Neuronal stem cell (in vitro differentiated cells): ENCODE measurements at regions not wholly inside any gene's neighbourhood (a gene's known extent, or its start where the extent isn't known, plus 50 kb on each side); places are given as distances from the start of the nearest gene placed in this dataset.

ENCODE experiments used
- DNase-seq: peaks from one replicate; pipeline ENCODE4 v3.0.0-alpha.2; 2013; ENCODE audit warnings: low spot score
- H2AFZ ChIP-seq: one replicate; pipeline ENCODE4 v1.6.1; 2013; ENCODE audit warnings: mild to moderate bottlenecking, low read length, inconsistent platforms
- H2AK5ac ChIP-seq: 2 replicates; pipeline ENCODE4 v1.6.1; 2013; ENCODE audit warnings: low read depth, mild to moderate bottlenecking, inconsistent platforms, low read length, moderate library complexity, mixed read lengths
- H2BK120ac ChIP-seq: 2 replicates; pipeline ENCODE4 v1.6.1; 2013; ENCODE audit warnings: low read depth, mild to moderate bottlenecking, inconsistent platforms, low read length, moderate library complexity, mixed read lengths
- H2BK12ac ChIP-seq: one replicate; pipeline ENCODE4 v1.6.1; 2013; ENCODE audit warnings: low read length, inconsistent platforms
- H2BK15ac ChIP-seq: 2 replicates; pipeline ENCODE4 v1.6.1; 2013; ENCODE audit warnings: mild to moderate bottlenecking, low read length, inconsistent platforms, mixed read lengths
- H2BK5ac ChIP-seq: one replicate; pipeline ENCODE4 v1.6.1; 2013; ENCODE audit warnings: inconsistent platforms, mild to moderate bottlenecking, low read length, moderate library complexity
- H3K14ac ChIP-seq: one replicate; pipeline ENCODE4 v1.6.1; 2013; ENCODE audit warnings: low read length, inconsistent platforms
- H3K18ac ChIP-seq: 2 replicates; pipeline ENCODE4 v1.6.1; 2013; ENCODE audit warnings: low read length, inconsistent platforms
- H3K23ac ChIP-seq: 2 replicates; pipeline ENCODE4 v1.6.1; 2013; ENCODE audit warnings: low read depth, mild to moderate bottlenecking, mixed read lengths, low read length, inconsistent platforms; ENCODE audit not compliant: poor library complexity
- H3K27ac ChIP-seq: replicated peaks from 3 replicates; pipeline ENCODE4 v1.5.1; 2013; ENCODE audit warnings: low read length, inconsistent platforms
- H3K27me3 ChIP-seq, 3 experiments: 2 replicates each; pipeline ENCODE4 v1.6.1; 2013; ENCODE audit warnings: low read length in 3 of 3, mild to moderate bottlenecking in 2 of 3, inconsistent platforms in 1 of 3, low read depth in 1 of 3, mixed read lengths in 1 of 3, moderate library complexity in 1 of 3; ENCODE audit not compliant: control insufficient read depth in 3 of 3, insufficient read depth in 3 of 3
- H3K36me3 ChIP-seq, 2 donors: replicated peaks in 1 of 2; 2 replicates each; pipeline ENCODE4 v1.6.1; 2013; ENCODE audit warnings: low read length in 2 of 2; ENCODE audit not compliant: control insufficient read depth in 2 of 2, insufficient read depth in 2 of 2
- H3K4ac ChIP-seq: 2 replicates; pipeline ENCODE4 v1.6.1; 2013; ENCODE audit warnings: inconsistent platforms, mild to moderate bottlenecking, low read length, moderate library complexity
- H3K4me1 ChIP-seq, 2 donors: 1 replicate in 1 of 2; 2 replicates in 1 of 2; pipeline ENCODE4 v1.6.1; 2013; ENCODE audit warnings: low read length in 2 of 2, low read depth in 1 of 2; ENCODE audit not compliant: control insufficient read depth in 2 of 2, insufficient read depth in 1 of 2
- H3K4me2 ChIP-seq: one replicate; pipeline ENCODE4 v1.6.1; 2013; ENCODE audit warnings: mild to moderate bottlenecking, low read length, inconsistent platforms; ENCODE audit not compliant: insufficient read depth, poor library complexity, severe bottlenecking
- H3K4me3 ChIP-seq, 2 donors: 2 replicates each; pipeline ENCODE4 v1.5.1; 2013; ENCODE audit warnings: low read length in 2 of 2, mild to moderate bottlenecking in 2 of 2, inconsistent platforms in 1 of 2, moderate library complexity in 1 of 2
- H3K79me1 ChIP-seq: one replicate; pipeline ENCODE4 v1.6.1; 2013; ENCODE audit warnings: low read depth, mild to moderate bottlenecking, inconsistent platforms, low read length, moderate library complexity
- H3K9ac ChIP-seq: one replicate; pipeline ENCODE4 v1.6.1; 2013; ENCODE audit warnings: mild to moderate bottlenecking, low read depth, low read length, inconsistent platforms; ENCODE audit not compliant: poor library complexity
- H3K9me3 ChIP-seq, 2 donors: replicated peaks in 1 of 2; 2 replicates each; pipeline versions ENCODE3 to v1.6.1; 2013; ENCODE audit warnings: low read length in 2 of 2, mild to moderate bottlenecking in 2 of 2, inconsistent platforms in 1 of 2, low read depth in 1 of 2, mixed read lengths in 1 of 2, moderate library complexity in 1 of 2; ENCODE audit not compliant: control insufficient read depth in 2 of 2, insufficient read depth in 1 of 2
- H4K8ac ChIP-seq: one replicate; pipeline ENCODE4 v1.6.1; 2013; ENCODE audit warnings: low read depth, mild to moderate bottlenecking, inconsistent platforms, low read length, moderate library complexity
- H4K91ac ChIP-seq: one replicate; pipeline ENCODE4 v1.6.1; 2013; ENCODE audit warnings: low read length, low read depth, mild to moderate bottlenecking, inconsistent platforms; ENCODE audit not compliant: poor library complexity
- WGBS, 2 donors: extraction: QIAGEN DNeasy Blood & Tissue Kit; methylation state at CpG; one replicate each; pipeline ENCODE4 v1.1.7; 2013; ENCODE audit warnings: missing lambda C conversion rate in 2 of 2, mixed read lengths in 1 of 2; ENCODE audit not compliant: insufficient read length in 2 of 2, insufficient replicate concordance in 1 of 2; ENCODE audit errors: extremely low coverage in 2 of 2; 5-methylcytosine and 5-hydroxymethylcytosine counted together

GRCh38 chr2:149994057-149994728, 406.6 kb upstream of the MMADHC start:
- Histone ChIP-seq H3K4me2 (no peak overlapping the region), H2BK15ac (no peak overlapping the region), H2BK12ac (no peak overlapping the region), H3K79me1 (no peaks in the 10 kb centered on the region), H3K9me3 (no peaks in the 10 kb centered on the region), H2BK5ac (no peak overlapping the region), H3K23ac (no peak overlapping the region), H3K4ac (no peak overlapping the region), H3K27me3 (no peaks in the 10 kb centered on the region), H3K27ac (no peak overlapping the region), H4K8ac (no peak overlapping the region), H3K4me3 (no peak overlapping the region), H4K91ac (no peak overlapping the region), H3K18ac (no peak overlapping the region), H3K9ac (no peak overlapping the region), H2AFZ (no peak overlapping the region), H2BK120ac (no peak overlapping the region), H3K36me3 (no peaks in the 10 kb centered on the region), H2AK5ac (no peak overlapping the region), H3K4me1 (no peaks in the 10 kb centered on the region), H3K14ac (no peak overlapping the region)
- no peak for DNase-seq
- WGBS, 2 donors = no CpG with 5 or more reads among the region's 9 CpGs

DNA sequence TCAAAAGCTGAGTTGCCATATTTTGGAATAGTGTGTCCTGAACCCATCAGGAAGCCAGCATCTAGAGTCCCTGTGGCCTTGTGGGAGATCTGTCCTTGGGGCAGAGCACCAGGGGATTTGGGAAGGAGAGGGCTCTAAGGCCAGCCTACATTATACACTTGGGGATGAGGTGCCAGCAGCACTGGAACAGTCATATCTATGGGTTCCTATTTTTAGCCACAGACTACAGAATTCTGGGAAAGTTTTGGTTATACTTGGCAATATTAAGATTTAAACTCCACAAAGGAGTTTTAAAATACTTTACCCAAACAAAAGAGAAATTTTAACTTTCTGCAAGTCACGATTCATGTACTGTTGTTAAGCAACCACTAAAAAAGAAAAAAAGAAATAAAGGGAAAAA, 405.7 kb upstream of the MMADHC start:
- Histone ChIP-seq H3K4me3 (no peak overlapping the region), H3K36me3 (no peaks in the 10 kb centered on the region), H3K9ac (no peak overlapping the region), H2AK5ac (no peak overlapping the region), H2BK120ac (no peak overlapping the region), H3K4ac (no peak overlapping the region), H2AFZ (no peak overlapping the region), H3K14ac (no peak overlapping the region), H3K23ac (no peak overlapping the region), H3K79me1 (no peaks in the 10 kb centered on the region), H2BK15ac (no peak overlapping the region), H3K4me2 (no peak overlapping the region), H2BK12ac (no peak overlapping the region), H4K8ac (no peak overlapping the region), H3K4me1 (no peaks in the 10 kb centered on the region), H4K91ac (no peak overlapping the region), H2BK5ac (no peak overlapping the region), H3K9me3 (no peaks in the 10 kb centered on the region), H3K18ac (no peak overlapping the region), H3K27me3 (no peaks in the 10 kb centered on the region), H3K27ac (no peak overlapping the region)
- no CpG with 5 or more reads among the region's 1 CpG for WGBS, 2 donors
- no peak for DNase-seq

DNA sequence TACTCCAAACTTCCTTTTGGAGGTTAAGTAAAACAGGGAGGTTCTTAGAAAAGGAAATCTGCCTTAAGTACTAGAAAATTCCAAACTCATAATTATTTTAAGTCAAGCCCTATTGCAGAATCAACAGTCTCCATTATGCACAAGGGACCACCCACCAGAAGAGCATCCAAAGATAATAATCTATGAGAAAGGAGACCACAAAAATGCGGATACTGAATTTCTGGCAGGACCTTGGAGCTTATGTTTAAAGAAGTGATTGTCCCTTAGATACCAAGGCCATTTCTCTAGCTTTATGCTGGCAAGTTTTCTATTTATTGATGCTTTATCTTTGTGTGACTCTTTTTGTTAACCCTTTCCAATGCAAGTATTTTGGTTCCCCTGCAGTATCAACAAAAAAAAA, 404.0 kb upstream of the MMADHC start:
- no peak overlapping the region for H2AFZ ChIP-seq
- no peak overlapping the region for H4K8ac ChIP-seq
- H3K27me3 ChIP-seq = no peaks in the 10 kb centered on the region
- no peaks in the 10 kb centered on the region for H3K4me1 ChIP-seq
- H3K9ac ChIP-seq = no peak overlapping the region
- H3K36me3 ChIP-seq = no peaks in the 10 kb centered on the region
- H2BK120ac ChIP-seq = no peak overlapping the region
- no peak overlapping the region for H2AK5ac ChIP-seq
- H3K27ac ChIP-seq = no peak overlapping the region
- no peaks in the 10 kb centered on the region for H3K9me3 ChIP-seq
- H3K79me1 ChIP-seq = no peaks in the 10 kb centered on the region
- H3K14ac ChIP-seq = no peak overlapping the region
- no peak overlapping the region for H4K91ac ChIP-seq
- no peak overlapping the region for H3K4me3 ChIP-seq
- no peak overlapping the region for H2BK15ac ChIP-seq
- DNase-seq = no peak
- H3K23ac ChIP-seq = no peak overlapping the region
- H3K4ac ChIP-seq = no peak overlapping the region
- H3K18ac ChIP-seq = no peak overlapping the region
- H3K4me2 ChIP-seq = no peak overlapping the region
- H2BK12ac ChIP-seq = no peak overlapping the region
- no peak overlapping the region for H2BK5ac ChIP-seq
- WGBS, 2 donors = no CpG with 5 or more reads among the region's 1 CpG

DNA sequence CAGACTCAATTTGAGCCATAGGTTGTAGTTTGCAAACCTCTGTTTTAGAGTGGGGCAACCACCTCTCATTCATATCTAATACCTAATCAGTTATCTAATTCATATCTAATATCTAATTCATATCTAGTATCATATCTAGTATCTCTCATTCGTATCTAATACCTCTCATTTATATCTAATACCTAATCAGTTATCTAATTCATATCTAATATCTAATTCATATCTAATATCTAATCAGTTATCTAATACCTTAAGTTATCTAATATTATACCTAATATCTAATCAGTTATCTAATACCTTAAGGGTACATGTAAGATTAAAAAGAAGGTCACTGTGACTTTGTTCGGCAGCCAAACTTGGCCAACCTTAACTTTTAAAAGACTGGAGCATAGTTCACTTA, 403.4 kb upstream of the MMADHC start:
- Histone ChIP-seq H3K27ac (no peak overlapping the region), H3K4me2 (no peak overlapping the region), H3K14ac (no peak overlapping the region), H3K79me1 (no peaks in the 10 kb centered on the region), H3K4ac (no peak overlapping the region), H3K4me1 (no peaks in the 10 kb centered on the region), H3K27me3 (no peaks in the 10 kb centered on the region), H3K18ac (no peak overlapping the region), H4K91ac (no peak overlapping the region), H3K9me3 (no peaks in the 10 kb centered on the region), H3K9ac (no peak overlapping the region), H2BK5ac (no peak overlapping the region), H2AK5ac (no peak overlapping the region), H3K23ac (no peak overlapping the region), H3K4me3 (no peak overlapping the region), H4K8ac (no peak overlapping the region), H2BK12ac (no peak overlapping the region), H2BK120ac (no peak overlapping the region), H2BK15ac (no peak overlapping the region), H3K36me3 (no peaks in the 10 kb centered on the region), H2AFZ (no peak overlapping the region)
- 100% methylated on average over 1 of the region's 2 CpGs for WGBS, 2 donors
- DNase-seq = no peak
